ENCODE measurements at regions not wholly inside any gene's neighbourhood (a gene's known extent, or its start where the extent isn't known, plus 50 kb on each side); places are given as distances from the start of the nearest gene placed in this dataset.
"Not testable (repeated sequence)": the region's sequence is repeated elsewhere in the genome, so short reads cannot be mapped to it uniquely, and the experiment has no call there.

GRCh38 chr19:5290336-5291262, 50.0 kb downstream of the PTPRS start:
- FAIRE-seq = no peak
- TF ChIP-seq TAF1 (IDR thresholded peaks at IDR 0.05; ENCODE audit: borderline replicate concordance, low read depth, low read length) (no peak), POLR2AphosphoS5 (IDR thresholded peaks at IDR 0.05; ENCODE audit: low read depth, low read length) (no peak), POLR2A (IDR thresholded peaks at IDR 0.05; ENCODE audit: low read depth, low read length) (no peak)
- DNase-seq (ENCODE audit: insufficient read length) = no peak

GRCh38 chr19:5289060-5289990, 51.3 kb downstream of the PTPRS start:
- DNase-seq (ENCODE audit: insufficient read length) = no peak
- no peak for TF ChIP-seq TAF1 (IDR thresholded peaks at IDR 0.05; ENCODE audit: borderline replicate concordance, low read depth, low read length)
- TF ChIP-seq POLR2A (IDR thresholded peaks at IDR 0.05; ENCODE audit: low read depth, low read length) = no peak
- TF ChIP-seq POLR2AphosphoS5 (IDR thresholded peaks at IDR 0.05; ENCODE audit: low read depth, low read length) = no peak
- FAIRE-seq = no peak

- FAIRE-seq = no peak
- no peak for DNase-seq (ENCODE audit: insufficient read length)
- TF ChIP-seq POLR2AphosphoS5 (IDR thresholded peaks at IDR 0.05; ENCODE audit: low read depth, low read length) = no peak
- no peak for TF ChIP-seq POLR2A (IDR thresholded peaks at IDR 0.05; ENCODE audit: low read depth, low read length)
- no peak for TF ChIP-seq TAF1 (IDR thresholded peaks at IDR 0.05; ENCODE audit: borderline replicate concordance, low read depth, low read length)
Observed at GRCh38 chr19:5288347-5288739, 52.3 kb downstream of the PTPRS start.

- FAIRE-seq = peak; percentile 36
Observed at GRCh38 chr19:5287066-5287465, 53.5 kb downstream of the PTPRS start.

GRCh38 chr19:5286465-5287029, 54.1 kb downstream of the PTPRS start:
- FAIRE-seq = no peak
- DNase-seq (ENCODE audit: insufficient read length) = no peak
- no peak for TF ChIP-seq TAF1 (IDR thresholded peaks at IDR 0.05; ENCODE audit: borderline replicate concordance, low read depth, low read length)

More at GRCh38 chr19:5287066-5287465, 53.5 kb downstream of the PTPRS start:
- DNase-seq (ENCODE audit: insufficient read length) = no peak
- no peak for TF ChIP-seq TAF1 (IDR thresholded peaks at IDR 0.05; ENCODE audit: borderline replicate concordance, low read depth, low read length)
- no peak for TF ChIP-seq POLR2AphosphoS5 (IDR thresholded peaks at IDR 0.05; ENCODE audit: low read depth, low read length)
- no peak for TF ChIP-seq POLR2A (IDR thresholded peaks at IDR 0.05; ENCODE audit: low read depth, low read length)

- FAIRE-seq = no peak
- no peak for TF ChIP-seq POLR2AphosphoS5 (IDR thresholded peaks at IDR 0.05; ENCODE audit: low read depth, low read length)
- TF ChIP-seq POLR2A (IDR thresholded peaks at IDR 0.05; ENCODE audit: low read depth, low read length) = no peak
- no peak for TF ChIP-seq TAF1 (IDR thresholded peaks at IDR 0.05; ENCODE audit: borderline replicate concordance, low read depth, low read length)
- no peak for DNase-seq (ENCODE audit: insufficient read length)
Observed at GRCh38 chr19:5285955-5286354, 54.7 kb downstream of the PTPRS start.

GRCh38 chr19:5285311-5285710, 55.3 kb downstream of the PTPRS start:
- DNase-seq (ENCODE audit: insufficient read length) (no peak), FAIRE-seq (no peak)
- no peak for TF ChIP-seq POLR2AphosphoS5 (IDR thresholded peaks at IDR 0.05; ENCODE audit: low read depth, low read length)
- TF ChIP-seq POLR2A (IDR thresholded peaks at IDR 0.05; ENCODE audit: low read depth, low read length) = no peak
- no peak for TF ChIP-seq TAF1 (IDR thresholded peaks at IDR 0.05; ENCODE audit: borderline replicate concordance, low read depth, low read length)

- FAIRE-seq (no peak), DNase-seq (ENCODE audit: insufficient read length) (no peak)
- no peak for TF ChIP-seq POLR2A (IDR thresholded peaks at IDR 0.05; ENCODE audit: low read depth, low read length)
- no peak for TF ChIP-seq POLR2AphosphoS5 (IDR thresholded peaks at IDR 0.05; ENCODE audit: low read depth, low read length)
- TF ChIP-seq TAF1 (IDR thresholded peaks at IDR 0.05; ENCODE audit: borderline replicate concordance, low read depth, low read length) = no peak
Observed at GRCh38 chr19:5282901-5283300, 57.7 kb downstream of the PTPRS start.

GRCh38 chr19:5281588-5281987, 59.0 kb downstream of the PTPRS start:
- FAIRE-seq (no peak), DNase-seq (ENCODE audit: insufficient read length) (no peak)
- TF ChIP-seq TAF1 (IDR thresholded peaks at IDR 0.05; ENCODE audit: borderline replicate concordance, low read depth, low read length) = no peak
- no peak for TF ChIP-seq POLR2AphosphoS5 (IDR thresholded peaks at IDR 0.05; ENCODE audit: low read depth, low read length)

GRCh38 chr19:5275668-5276067, 64.9 kb downstream of the PTPRS start:
- FAIRE-seq; DNase-seq (ENCODE audit: insufficient read length): not testable (repeated sequence)

GRCh38 chr19:5273782-5274181, 66.8 kb downstream of the PTPRS start:
- FAIRE-seq (no peak), DNase-seq (ENCODE audit: insufficient read length) (no peak)
- TF ChIP-seq POLR2A (IDR thresholded peaks at IDR 0.05; ENCODE audit: low read depth, low read length) (no peak), POLR2AphosphoS5 (IDR thresholded peaks at IDR 0.05; ENCODE audit: low read depth, low read length) (no peak), TAF1 (IDR thresholded peaks at IDR 0.05; ENCODE audit: borderline replicate concordance, low read depth, low read length) (no peak)

All from GM12892 (cell line).